ENCODE measurements at regions not wholly inside any gene's neighbourhood (a gene's known extent, or its start where the extent isn't known, plus 50 kb on each side); places are given as distances from the start of the nearest gene placed in this dataset.

DNA sequence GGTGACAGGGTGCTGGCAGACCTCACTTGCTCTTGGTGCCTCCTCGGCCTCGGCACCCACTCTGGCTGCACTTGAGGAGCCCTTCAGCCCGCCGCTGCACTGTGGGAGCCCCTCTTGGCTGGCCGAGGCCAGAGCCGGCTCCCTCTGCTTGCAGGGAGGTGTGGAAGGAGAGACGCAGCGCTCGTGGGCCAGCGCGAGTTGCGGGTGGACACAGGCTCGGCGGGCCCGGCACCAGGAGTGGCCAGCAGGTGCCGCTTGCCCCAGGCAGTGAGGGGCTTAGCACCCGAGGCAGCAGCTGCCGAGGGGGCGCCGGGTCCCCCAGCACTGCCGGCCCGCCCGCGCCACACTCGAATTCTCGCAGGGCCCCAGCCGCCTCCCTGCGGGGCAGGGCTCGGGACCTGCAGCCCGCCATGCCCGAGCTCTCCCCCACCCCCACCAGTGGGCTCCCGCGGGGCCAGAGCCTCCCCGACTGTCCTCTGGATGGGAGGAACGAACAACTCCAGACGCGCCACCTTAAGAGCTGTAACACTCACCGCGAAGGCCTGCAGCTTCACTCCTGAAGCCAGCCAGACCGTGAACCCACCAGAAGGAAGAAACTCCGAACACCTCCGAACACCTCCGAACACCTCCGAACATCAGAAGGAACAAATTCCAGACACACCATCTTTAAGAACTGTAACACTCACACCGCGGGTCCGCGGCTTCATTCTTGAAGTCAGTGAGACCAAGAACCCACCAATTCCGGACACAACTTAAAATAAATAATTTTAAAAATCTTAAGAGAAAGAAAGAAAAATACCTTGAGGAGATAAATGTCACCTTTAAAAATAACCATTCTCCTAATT lies 311.1 kb upstream of the SLC7A11 start:
- no peak for DNase-seq
- no peaks in the 10 kb centered on the region for H3K4me1 ChIP-seq (ENCODE audit: control insufficient read depth in 1 of 2, extremely low read depth in 1 of 2, insufficient read depth in 2 of 2, low read length in 2 of 2)
- peaks cover 3 to 4% (median 4%) of the 10 kb centered on the region in 3 donors for H3K9me3 Mint-ChIP-seq
- no peak overlapping the region for H3K27ac ChIP-seq (ENCODE audit: low read length)
- H3K4me1 Mint-ChIP-seq = no peaks in the 10 kb centered on the region
- no peaks in the 10 kb centered on the region for H3K27me3 ChIP-seq (replicated peaks in 1 of 2; ENCODE audit: control insufficient read depth in 2 of 2, extremely low read depth in 1 of 2, insufficient read depth in 2 of 2, low read length in 1 of 2)
- H3K4me3 ChIP-seq (ENCODE audit: control insufficient read depth in 1 of 2, extremely low read depth in 1 of 2, low read length in 1 of 2) = no peak overlapping the region
- ChIA-PET POLR2A (no interaction called here), CTCF (no interaction called here)
- ATAC-seq (replicated peaks in 1 of 4) = no peak
- 88% methylated on average over 25 of the region's 49 CpGs for WGBS (ENCODE audit: insufficient coverage)
- no peak overlapping the region for H3K4me3 Mint-ChIP-seq
- no peaks in the 10 kb centered on the region for H3K27me3 Mint-ChIP-seq
- no peaks in the 10 kb centered on the region for H3K36me3 ChIP-seq (ENCODE audit: control insufficient read depth in 2 of 2, extremely low read depth in 1 of 2, insufficient read depth in 1 of 2, low read length in 1 of 2)
- H3K36me3 Mint-ChIP-seq = no peaks in the 10 kb centered on the region
- no peak overlapping the region for H3K27ac Mint-ChIP-seq
- no peaks in the 10 kb centered on the region for H3K9me3 ChIP-seq

DNA sequence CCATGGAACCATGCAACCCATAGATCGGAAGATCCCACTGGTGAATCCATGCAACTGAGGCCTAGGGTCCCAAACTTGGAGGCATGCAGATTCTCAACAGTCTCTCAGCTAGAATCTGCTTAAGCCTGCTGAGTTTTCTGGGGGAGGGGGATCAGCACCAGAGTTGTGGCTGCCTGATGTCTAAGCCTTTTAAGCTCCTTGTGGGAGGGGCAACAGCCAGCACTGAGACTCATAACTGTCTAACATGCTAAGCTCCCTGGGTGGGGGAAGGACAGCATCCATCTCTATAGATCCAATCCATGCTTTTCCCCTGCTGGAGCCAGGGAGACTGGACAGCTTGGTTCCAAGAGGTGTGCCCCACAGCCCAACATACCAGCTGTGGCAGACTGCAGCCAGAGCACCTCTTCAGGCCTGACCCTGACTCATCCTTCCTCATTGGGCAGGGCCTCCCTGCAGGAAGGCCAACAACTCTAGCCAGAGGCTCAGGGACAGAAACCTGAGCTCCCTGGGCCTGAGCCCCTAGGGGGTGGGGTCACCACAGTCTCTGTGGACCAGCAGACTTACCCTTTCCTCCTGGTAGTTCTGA lies 300.1 kb upstream of the SLC7A11 start:
- Mint-ChIP-seq H3K27me3 (no peaks in the 10 kb centered on the region), H3K27ac (no peak overlapping the region), H3K4me1 (no peaks in the 10 kb centered on the region), H3K36me3 (no peaks in the 10 kb centered on the region), H3K9me3 (peaks cover 8 to 14% (median 9%) of the 10 kb centered on the region in 3 donors), H3K4me3 (no peak overlapping the region)
- POLR2A ChIA-PET = no interaction called here
- Histone ChIP-seq H3K27ac (ENCODE audit: low read length) (no peak overlapping the region), H3K36me3 (ENCODE audit: control insufficient read depth in 2 of 2, extremely low read depth in 1 of 2, insufficient read depth in 1 of 2, low read length in 1 of 2) (no peaks in the 10 kb centered on the region), H3K9me3 (no peaks in the 10 kb centered on the region), H3K4me3 (ENCODE audit: control insufficient read depth in 1 of 2, extremely low read depth in 1 of 2, low read length in 1 of 2) (no peak overlapping the region), H3K27me3 (replicated peaks in 1 of 2; ENCODE audit: control insufficient read depth in 2 of 2, extremely low read depth in 1 of 2, insufficient read depth in 2 of 2, low read length in 1 of 2) (no peaks in the 10 kb centered on the region), H3K4me1 (ENCODE audit: control insufficient read depth in 1 of 2, extremely low read depth in 1 of 2, insufficient read depth in 2 of 2, low read length in 2 of 2) (no peaks in the 10 kb centered on the region)
- ATAC-seq (replicated peaks in 1 of 4) (no peak), DNase-seq (no peak)
- CTCF ChIA-PET = no interaction called here
- 100% methylated on average over 1 of the region's 1 CpG for WGBS (ENCODE audit: insufficient coverage)

DNA sequence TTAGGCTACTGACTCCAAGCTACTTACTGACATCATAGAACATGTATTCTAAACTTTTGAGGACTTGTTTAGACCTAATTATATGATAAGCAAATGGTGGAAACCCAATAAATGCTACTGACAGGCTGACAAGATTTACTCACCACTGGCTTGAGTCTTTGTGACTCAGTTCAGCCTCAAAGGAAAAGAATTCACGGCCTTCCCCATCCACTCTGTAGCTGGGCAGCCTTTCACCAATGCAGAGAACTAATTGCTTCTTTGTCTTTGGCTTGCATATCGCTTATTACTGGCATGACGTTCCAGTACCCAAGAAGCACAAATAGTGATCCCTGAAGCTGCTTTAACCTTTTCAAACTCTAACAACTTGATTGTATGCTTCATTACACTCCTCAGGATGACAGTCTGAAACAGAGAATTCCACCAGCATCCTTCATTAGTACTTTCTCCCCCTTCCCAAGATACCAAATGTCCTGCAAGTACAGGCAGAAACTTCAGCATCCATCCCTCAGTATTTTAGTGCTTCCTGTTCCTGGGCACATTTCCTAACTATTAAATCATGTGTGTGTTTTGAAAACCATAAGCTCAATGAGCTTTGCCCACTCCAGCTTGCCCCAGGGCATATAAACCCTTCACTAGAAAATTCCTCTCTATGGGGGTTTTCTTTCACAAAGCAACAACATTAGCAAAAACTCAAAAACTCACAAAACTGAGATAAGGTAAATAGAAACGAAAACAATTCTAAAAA lies 298.1 kb upstream of the SLC7A11 start:
- Mint-ChIP-seq H3K9me3 (peaks cover 6 to 13% (median 11%) of the 10 kb centered on the region in 3 donors), H3K27ac (no peak overlapping the region), H3K36me3 (no peaks in the 10 kb centered on the region), H3K4me3 (no peak overlapping the region), H3K4me1 (no peaks in the 10 kb centered on the region), H3K27me3 (no peaks in the 10 kb centered on the region)
- 88% methylated on average over 3 of the region's 4 CpGs for WGBS (ENCODE audit: insufficient coverage)
- Histone ChIP-seq H3K9me3 (no peaks in the 10 kb centered on the region), H3K4me1 (ENCODE audit: control insufficient read depth in 1 of 2, extremely low read depth in 1 of 2, insufficient read depth in 2 of 2, low read length in 2 of 2) (no peaks in the 10 kb centered on the region), H3K36me3 (ENCODE audit: control insufficient read depth in 2 of 2, extremely low read depth in 1 of 2, insufficient read depth in 1 of 2, low read length in 1 of 2) (no peaks in the 10 kb centered on the region), H3K27ac (ENCODE audit: low read length) (no peak overlapping the region), H3K4me3 (ENCODE audit: control insufficient read depth in 1 of 2, extremely low read depth in 1 of 2, low read length in 1 of 2) (no peak overlapping the region), H3K27me3 (replicated peaks in 1 of 2; ENCODE audit: control insufficient read depth in 2 of 2, extremely low read depth in 1 of 2, insufficient read depth in 2 of 2, low read length in 1 of 2) (no peaks in the 10 kb centered on the region)
- POLR2A ChIA-PET = no interaction called here
- ATAC-seq (replicated peaks in 1 of 4) (no peak), DNase-seq (no peak)
- CTCF ChIA-PET = no interaction called here

DNA sequence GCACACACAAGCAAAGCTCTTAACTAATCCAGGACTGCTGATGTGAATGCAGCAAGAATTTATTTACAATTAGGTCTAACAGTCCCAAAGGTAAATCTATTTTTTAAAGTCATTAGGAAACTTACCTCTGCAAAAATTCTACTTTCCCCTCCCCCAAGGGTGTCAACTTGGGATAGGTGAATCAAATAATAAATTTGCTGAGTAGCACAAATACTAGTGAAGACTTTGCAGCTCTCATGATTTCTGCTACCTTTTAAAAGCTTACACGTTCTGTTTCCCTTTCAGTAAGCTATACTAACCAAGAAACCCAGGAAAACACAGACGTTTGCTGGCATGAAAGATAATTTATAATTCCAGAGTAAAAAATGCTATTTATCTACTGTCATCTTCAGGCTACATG lies 296.6 kb upstream of the SLC7A11 start:
- no peak overlapping the region for H3K27ac Mint-ChIP-seq

DNA sequence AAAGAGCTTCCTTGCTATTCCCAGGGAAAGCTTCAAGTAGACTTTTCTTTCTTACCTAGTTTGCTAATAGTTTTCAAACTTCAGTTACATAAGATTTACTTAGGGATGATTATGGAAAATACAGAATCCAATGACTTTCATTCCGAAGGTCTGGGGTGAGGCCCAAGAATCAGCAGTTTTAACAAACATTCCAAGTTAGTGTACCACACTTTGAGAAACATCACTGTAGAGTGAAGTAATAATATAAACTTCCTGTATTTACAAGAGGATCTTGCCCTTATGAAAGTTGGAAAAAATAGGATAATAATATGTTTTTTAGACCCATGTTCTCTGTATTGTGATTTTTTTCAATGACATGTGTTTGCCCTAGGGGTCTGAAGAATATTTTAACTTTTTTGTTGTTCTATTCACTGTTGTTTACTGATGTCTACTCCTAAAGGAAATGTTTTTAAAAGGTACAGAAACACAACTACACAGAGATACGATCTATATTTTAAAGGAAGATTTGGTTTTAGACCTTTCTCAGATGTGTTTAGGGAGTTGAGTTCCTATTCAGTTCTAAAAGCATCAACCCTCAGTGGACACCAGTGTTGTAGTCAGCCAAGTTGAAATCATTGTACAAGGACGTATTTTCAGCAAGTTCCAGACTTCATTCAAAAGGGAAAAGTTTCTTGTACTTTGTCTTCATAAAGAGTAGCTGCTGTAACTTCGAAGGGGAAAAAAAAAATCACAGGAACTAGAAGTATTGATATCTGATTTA lies 295.8 kb upstream of the SLC7A11 start:
- ChIA-PET CTCF (no interaction called here), POLR2A (no interaction called here)
- no CpG with 5 or more reads among the region's 4 CpGs for WGBS (ENCODE audit: insufficient coverage)
- no peaks in the 10 kb centered on the region for H3K27me3 ChIP-seq (replicated peaks in 1 of 2; ENCODE audit: control insufficient read depth in 2 of 2, extremely low read depth in 1 of 2, insufficient read depth in 2 of 2, low read length in 1 of 2)
- H3K27me3 Mint-ChIP-seq = no peaks in the 10 kb centered on the region
- H3K4me1 ChIP-seq (ENCODE audit: control insufficient read depth in 1 of 2, extremely low read depth in 1 of 2, insufficient read depth in 2 of 2, low read length in 2 of 2) = no peaks in the 10 kb centered on the region
- H3K4me1 Mint-ChIP-seq = no peaks in the 10 kb centered on the region
- H3K27ac ChIP-seq (ENCODE audit: low read length) = no peak overlapping the region
- H3K9me3 ChIP-seq = no peaks in the 10 kb centered on the region
- H3K9me3 Mint-ChIP-seq = peaks cover 5 to 13% (median 8%) of the 10 kb centered on the region in 3 donors
- H3K27ac Mint-ChIP-seq = no peak overlapping the region
- no peak for DNase-seq
- H3K4me3 Mint-ChIP-seq = no peak overlapping the region
- H3K36me3 Mint-ChIP-seq = no peaks in the 10 kb centered on the region
- ATAC-seq (replicated peaks in 1 of 4) = no peak
- H3K36me3 ChIP-seq (ENCODE audit: control insufficient read depth in 2 of 2, extremely low read depth in 1 of 2, insufficient read depth in 1 of 2, low read length in 1 of 2) = no peaks in the 10 kb centered on the region
- no peak overlapping the region for H3K4me3 ChIP-seq (ENCODE audit: control insufficient read depth in 1 of 2, extremely low read depth in 1 of 2, low read length in 1 of 2)

More for the DNA sequence above, 296.6 kb upstream of the SLC7A11 start:
- no peaks in the 10 kb centered on the region for H3K9me3 ChIP-seq
- no peak for ATAC-seq (replicated peaks in 1 of 4)
- no peaks in the 10 kb centered on the region for H3K4me1 ChIP-seq (ENCODE audit: control insufficient read depth in 1 of 2, extremely low read depth in 1 of 2, insufficient read depth in 2 of 2, low read length in 2 of 2)
- H3K27ac ChIP-seq (ENCODE audit: low read length) = no peak overlapping the region
- no peaks in the 10 kb centered on the region for H3K36me3 Mint-ChIP-seq
- H3K36me3 ChIP-seq (ENCODE audit: control insufficient read depth in 2 of 2, extremely low read depth in 1 of 2, insufficient read depth in 1 of 2, low read length in 1 of 2) = no peaks in the 10 kb centered on the region
- H3K27me3 Mint-ChIP-seq = no peaks in the 10 kb centered on the region
- WGBS (ENCODE audit: insufficient coverage) = no CpG with 5 or more reads among the region's 2 CpGs
- DNase-seq = no peak
- H3K4me1 Mint-ChIP-seq = no peaks in the 10 kb centered on the region
- no peak overlapping the region for H3K4me3 Mint-ChIP-seq
- H3K9me3 Mint-ChIP-seq = peaks cover 1 to 12% (median 7%) of the 10 kb centered on the region in 3 donors
- no peak overlapping the region for H3K4me3 ChIP-seq (ENCODE audit: control insufficient read depth in 1 of 2, extremely low read depth in 1 of 2, low read length in 1 of 2)
- ChIA-PET CTCF (no interaction called here), POLR2A (no interaction called here)
- no peaks in the 10 kb centered on the region for H3K27me3 ChIP-seq (replicated peaks in 1 of 2; ENCODE audit: control insufficient read depth in 2 of 2, extremely low read depth in 1 of 2, insufficient read depth in 2 of 2, low read length in 1 of 2)

DNA sequence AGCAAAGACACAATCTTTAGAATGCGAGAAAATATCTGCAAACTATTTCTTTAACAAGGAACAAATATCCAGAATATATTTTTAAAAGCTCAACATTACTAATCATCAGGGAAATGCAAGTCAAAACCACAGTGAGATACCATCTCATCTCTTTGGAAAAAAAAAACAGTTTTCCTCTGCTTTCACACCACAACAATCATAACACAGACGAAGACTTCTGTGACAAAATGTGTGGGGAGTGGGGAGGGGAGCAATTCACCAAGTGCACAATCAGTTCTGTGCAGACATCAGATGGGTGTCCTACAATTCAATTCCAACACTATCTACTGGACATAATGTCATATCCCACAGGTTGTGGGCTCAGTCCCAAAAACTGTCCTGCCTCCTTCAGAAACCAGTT lies 293.2 kb upstream of the SLC7A11 start:
- Mint-ChIP-seq H3K4me1 (no peaks in the 10 kb centered on the region), H3K27ac (no peak overlapping the region), H3K9me3 (peaks cover 14 to 37% (median 26%) of the 10 kb centered on the region in 3 donors), H3K27me3 (no peaks in the 10 kb centered on the region), H3K4me3 (no peak overlapping the region), H3K36me3 (no peaks in the 10 kb centered on the region)
- 60% methylated on average over 1 of the region's 2 CpGs for WGBS (ENCODE audit: insufficient coverage)
- Histone ChIP-seq H3K27ac (ENCODE audit: low read length) (no peak overlapping the region), H3K27me3 (replicated peaks in 1 of 2; ENCODE audit: control insufficient read depth in 2 of 2, extremely low read depth in 1 of 2, insufficient read depth in 2 of 2, low read length in 1 of 2) (no peaks in the 10 kb centered on the region), H3K4me1 (ENCODE audit: control insufficient read depth in 1 of 2, extremely low read depth in 1 of 2, insufficient read depth in 2 of 2, low read length in 2 of 2) (no peaks in the 10 kb centered on the region), H3K9me3 (peaks cover 2% of the 10 kb centered on the region), H3K36me3 (ENCODE audit: control insufficient read depth in 2 of 2, extremely low read depth in 1 of 2, insufficient read depth in 1 of 2, low read length in 1 of 2) (no peaks in the 10 kb centered on the region), H3K4me3 (ENCODE audit: control insufficient read depth in 1 of 2, extremely low read depth in 1 of 2, low read length in 1 of 2) (no peak overlapping the region)
- no peak for DNase-seq
- POLR2A ChIA-PET = no interaction called here
- CTCF ChIA-PET = no interaction called here
- ATAC-seq (replicated peaks in 1 of 4) = no peak

Data from T-cell (primary cell).